ENCODE measurements at regions not wholly inside any gene's neighbourhood (a gene's known extent, or its start where the extent isn't known, plus 50 kb on each side); places are given as distances from the start of the nearest gene placed in this dataset.

GRCh38 chr10:22054961-22055360 lies 51.4 kb upstream of the DNAJC1 start:
- H3K9me2 ChIP-seq (ENCODE audit: insufficient read depth): peaks cover 3% of the 10 kb centered on the region
- H3K4me3 ChIP-seq: no peak overlapping the region
- H3K4me1 Mint-ChIP-seq: no peaks in the 10 kb centered on the region
- H3K4me2 ChIP-seq: no peak overlapping the region
- DNase-seq (ENCODE audit: low spot score): no peak
- no peaks in the 10 kb centered on the region for H4K20me1 ChIP-seq (replicated peaks; ENCODE audit: insufficient read depth)
- no peak overlapping the region for H3K4me3 Mint-ChIP-seq
- H3K27me3 Mint-ChIP-seq (ENCODE audit: insufficient read depth, low read depth, poor library complexity): peaks cover 5% of the 10 kb centered on the region
- H3K4me1 ChIP-seq (ENCODE audit: insufficient read depth): no peaks in the 10 kb centered on the region
- no peak for ATAC-seq
- H3K27me3 ChIP-seq (ENCODE audit: insufficient read depth): no peaks in the 10 kb centered on the region
- H3K27ac ChIP-seq (ENCODE audit: low read depth): no peak overlapping the region
- peaks cover 48% of the 10 kb centered on the region for H3K9me3 Mint-ChIP-seq
- H3F3A ChIP-seq (replicated peaks; ENCODE audit: low read depth): no peaks in the 10 kb centered on the region
- no peaks in the 10 kb centered on the region for H3K79me2 ChIP-seq (replicated peaks; ENCODE audit: insufficient read depth)
- TF ChIP-seq CREB1 (CRISPR knock-in tag; IDR thresholded peaks at IDR 0.05; ENCODE audit: low read depth) (no peak), ZNF331 (CRISPR knock-in tag; IDR thresholded peaks at IDR 0.05; ENCODE audit: low read depth) (no peak), JUNB (IDR thresholded peaks at IDR 0.05; ENCODE audit: unreplicated experiment) (no peak), ETS1 (IDR thresholded peaks at IDR 0.05) (no peak), EZH2 (IDR thresholded peaks at IDR 0.05; ENCODE audit: low read depth, unreplicated experiment) (no peak), EZH2phosphoT487 (IDR thresholded peaks at IDR 0.05; ENCODE audit: unreplicated experiment) (no peak), STAT1 (IDR thresholded peaks at IDR 0.05; ENCODE audit: unreplicated experiment) (no peak), ZNF462 (CRISPR knock-in tag; IDR thresholded peaks at IDR 0.05) (no peak), CTCF (conservative IDR thresholded peaks at IDR 0.05; ENCODE audit: low read depth in 2 of 2) (no peak), REST (IDR thresholded peaks at IDR 0.05; ENCODE audit: unreplicated experiment) (no peak), POLR2AphosphoS5 (IDR thresholded peaks at IDR 0.05; ENCODE audit: low read depth) (no peak), ZNF114 (CRISPR knock-in tag; IDR thresholded peaks at IDR 0.05) (no peak), NANOG (IDR thresholded peaks at IDR 0.05; ENCODE audit: borderline replicate concordance) (no peak)
- H3K36me3 Mint-ChIP-seq (ENCODE audit: low read depth): peaks cover 28% of the 10 kb centered on the region; the same call in 2 of the 3 replicates
- H3K36me3 ChIP-seq (ENCODE audit: insufficient read depth): peaks cover 4% of the 10 kb centered on the region; the same call in 1 of the 2 replicates
- no peak overlapping the region for H2AFZ ChIP-seq
- H3K27ac Mint-ChIP-seq: no peak overlapping the region
